HG03439 (cell line): ENCODE measurements at regions not wholly inside any gene's neighbourhood (a gene's known extent, or its start where the extent isn't known, plus 50 kb on each side); places are given as distances from the start of the nearest gene placed in this dataset.

ENCODE experiments used
- ATAC-seq: cut with Tn5 transposase; IDR thresholded peaks from one replicate; pipeline ENCODE4 v1.9.1; 2021; ENCODE audit warnings: mild to moderate bottlenecking, moderate library complexity; ENCODE audit not compliant: unreplicated experiment

DNA sequence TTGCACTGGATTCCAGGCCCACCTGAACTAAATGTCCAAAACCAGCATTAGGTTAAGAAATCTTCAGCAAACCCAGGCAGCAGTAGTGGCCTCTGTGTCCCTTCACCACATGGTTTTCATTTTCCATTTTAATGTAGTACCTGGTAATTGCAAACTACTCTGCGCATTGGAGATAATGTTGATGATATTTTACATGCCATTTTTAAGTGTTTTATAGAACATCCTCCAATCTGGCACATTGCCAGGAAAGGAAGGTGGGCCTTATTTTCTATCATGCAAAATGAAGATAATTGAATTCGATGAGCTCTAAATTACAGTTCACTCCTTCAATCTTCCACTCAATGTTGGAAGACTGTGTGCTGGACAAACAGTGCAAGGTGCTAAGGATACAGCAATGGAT lies 89.5 kb downstream of the ZC3H11B start:
- ATAC-seq, result no peak

DNA sequence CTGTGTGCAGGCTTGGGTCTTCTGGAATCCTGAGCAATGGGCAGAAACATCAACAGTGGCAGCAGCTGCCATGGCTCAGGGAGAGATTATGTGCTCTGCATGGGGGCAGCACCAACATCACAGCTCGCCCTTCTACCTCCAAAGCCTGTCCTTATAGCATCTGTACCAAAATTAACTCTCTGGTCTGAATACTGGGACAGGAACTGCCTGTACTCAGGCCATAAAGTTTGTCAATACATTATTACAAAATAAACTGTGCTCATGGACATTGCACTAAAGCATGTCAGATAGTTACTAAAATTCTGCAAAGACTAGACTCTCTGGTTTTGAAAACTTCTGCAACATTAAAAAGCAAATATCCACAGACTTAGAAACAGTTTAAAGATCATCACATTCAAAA lies 91.6 kb downstream of the ZC3H11B start:
- ATAC-seq, result no peak

GRCh38 chr1:219520241-219520640 lies 92.7 kb downstream of the ZC3H11B start:
- no peak for ATAC-seq

DNA sequence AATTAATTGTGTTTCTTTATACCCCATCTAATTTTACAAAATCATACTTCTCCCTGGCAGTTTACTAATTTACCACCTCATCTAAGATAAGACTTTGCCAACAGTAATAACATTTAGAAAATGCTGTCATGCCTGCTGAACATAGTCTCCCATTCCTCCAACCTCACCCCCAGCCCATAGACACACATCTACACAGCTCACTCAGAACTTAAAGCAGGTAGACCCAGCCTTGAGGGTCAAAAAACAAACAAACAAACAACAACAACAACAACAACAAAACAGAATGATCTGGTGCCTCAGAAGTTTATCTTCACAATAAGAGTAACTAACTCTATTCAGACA lies 94.0 kb downstream of the ZC3H11B start:
- no peak for ATAC-seq

DNA sequence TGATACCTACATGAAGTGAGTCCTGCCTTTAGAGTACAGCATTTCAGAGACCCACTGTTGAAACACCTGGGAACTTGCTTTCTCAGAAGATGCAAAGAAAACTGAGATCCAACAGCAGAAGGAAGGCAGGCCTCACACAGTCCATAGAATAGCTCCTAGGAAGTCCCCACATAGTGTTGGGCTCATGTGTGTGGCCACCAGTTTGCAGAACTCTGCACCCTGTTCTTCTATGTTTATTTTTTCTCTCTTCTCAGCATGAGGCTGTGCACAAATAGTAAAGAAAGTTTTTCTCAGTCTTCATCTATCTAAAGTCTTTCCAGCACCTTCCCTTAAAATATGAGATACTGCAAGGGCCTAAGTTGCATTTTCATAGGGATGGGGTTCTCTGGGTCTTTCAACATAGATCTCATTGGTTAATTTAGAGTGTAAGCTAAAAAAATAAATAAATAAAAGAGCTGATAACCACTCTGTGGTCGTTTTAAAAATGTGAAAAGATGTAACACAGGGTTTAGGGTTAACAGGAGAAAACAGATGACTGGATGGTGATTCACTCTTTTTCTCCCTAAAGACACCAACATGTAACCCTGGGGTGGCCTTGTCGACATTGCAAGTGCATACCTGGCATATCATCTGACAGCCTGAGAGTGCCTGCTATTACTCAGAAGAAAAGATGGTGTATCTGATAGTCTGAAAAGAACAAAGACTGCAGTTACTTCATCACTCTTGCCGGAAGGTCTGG lies 94.6 kb downstream of the ZC3H11B start:
- ATAC-seq, result no peak

DNA sequence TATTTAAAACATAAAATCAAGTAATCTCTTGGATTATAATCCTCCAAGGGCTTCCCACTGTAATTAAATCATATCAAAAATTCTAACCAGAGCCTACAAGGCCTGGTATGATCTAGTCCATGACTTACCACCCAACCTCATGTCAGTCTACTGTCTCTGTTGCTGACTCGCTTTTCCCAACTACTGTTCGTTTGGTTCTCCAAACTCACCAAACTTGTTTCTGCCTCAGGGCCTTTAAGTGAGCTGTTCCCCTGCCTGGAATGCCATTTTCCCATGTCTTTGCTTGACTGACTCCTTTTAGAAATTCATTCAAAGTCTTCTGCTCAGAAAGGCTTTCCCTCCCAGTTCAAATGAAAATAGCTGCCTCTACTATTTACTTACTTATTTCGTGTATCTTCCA lies 95.9 kb downstream of the ZC3H11B start:
- no peak for ATAC-seq

GRCh38 chr1:219514728-219515127 lies 98.2 kb downstream of the ZC3H11B start:
- no peak for ATAC-seq

- no peak for ATAC-seq
Measured at GRCh38 chr1:219507437-219507836, 105.5 kb downstream of the ZC3H11B start.

DNA sequence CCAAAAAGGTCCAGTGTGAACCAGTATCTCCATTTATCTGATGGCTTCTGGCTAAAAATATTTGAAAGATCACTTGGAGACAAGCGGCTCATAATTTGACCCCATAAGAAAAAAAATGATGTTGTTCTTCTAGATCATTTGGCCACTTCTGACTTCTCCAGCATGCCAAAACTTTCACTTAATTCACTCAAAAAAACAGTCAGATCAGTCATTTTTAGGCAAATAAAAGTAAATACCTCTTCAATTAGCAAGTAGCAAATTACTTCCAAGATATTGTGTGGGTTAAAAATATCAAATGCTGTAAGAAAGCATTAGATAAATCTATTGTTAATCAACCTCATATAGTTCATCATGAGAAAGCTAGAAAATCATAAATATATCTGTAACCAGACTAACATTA lies 106.0 kb downstream of the ZC3H11B start:
- ATAC-seq, result no peak

DNA sequence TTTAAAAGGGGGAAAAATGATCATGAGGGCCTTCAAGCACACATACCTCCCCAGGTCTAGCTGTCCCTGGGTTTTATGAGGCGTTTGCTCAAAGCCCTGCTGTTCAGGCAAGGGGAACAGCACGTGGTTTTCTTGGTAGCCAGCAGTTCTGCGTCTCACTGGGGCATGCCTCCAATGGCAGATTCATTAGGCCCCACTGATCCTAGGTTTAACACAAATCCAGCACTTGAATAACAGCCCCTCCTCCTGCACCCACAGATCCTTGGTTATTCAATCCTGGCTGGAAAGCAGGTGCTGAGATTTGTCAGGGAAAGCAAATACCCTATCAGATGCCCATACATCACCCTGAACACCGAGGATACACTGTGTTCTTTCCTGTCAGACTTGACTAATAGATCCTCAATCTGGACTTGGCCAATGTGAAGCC lies 106.4 kb downstream of the ZC3H11B start:
- no peak for ATAC-seq

DNA sequence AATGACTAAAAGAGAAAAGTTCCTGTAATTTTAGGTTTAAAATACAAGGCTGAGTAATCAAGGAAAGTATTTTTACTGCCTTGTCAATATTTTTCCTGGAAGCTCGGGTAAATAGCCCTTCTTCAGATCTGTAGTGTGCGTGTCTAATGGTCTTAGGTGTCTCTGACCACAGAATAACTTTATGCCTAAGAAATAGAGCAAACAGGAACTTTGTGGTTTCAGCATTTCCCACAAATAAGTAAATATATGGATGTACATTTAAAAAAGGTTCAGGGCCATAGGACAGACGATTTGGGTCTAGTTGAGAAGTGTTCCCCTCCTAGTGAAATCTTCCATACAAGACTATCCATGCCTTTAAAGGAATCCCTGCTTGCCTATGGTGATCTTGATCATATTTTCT lies 107.0 kb downstream of the ZC3H11B start:
- no peak for ATAC-seq

DNA sequence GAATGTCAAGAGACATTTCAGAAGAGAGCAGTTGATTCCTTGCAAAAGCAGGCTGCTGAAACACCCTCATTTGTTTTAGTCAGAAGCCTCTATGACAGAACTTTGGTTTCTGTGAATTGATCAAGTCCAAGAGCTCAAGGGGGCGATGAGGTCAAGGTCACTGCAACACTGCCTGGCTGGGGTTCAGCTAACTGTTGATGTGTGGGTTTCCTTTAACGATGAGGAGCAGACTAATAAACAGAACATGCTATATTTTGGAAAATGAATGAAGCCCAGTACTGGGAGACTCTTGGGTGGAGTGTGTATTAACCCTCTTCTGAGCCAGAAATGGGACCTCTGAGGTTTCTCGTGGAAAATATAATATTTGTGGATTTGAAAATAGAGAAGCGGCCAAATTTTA lies 109.3 kb downstream of the ZC3H11B start:
- ATAC-seq, result no peak

DNA sequence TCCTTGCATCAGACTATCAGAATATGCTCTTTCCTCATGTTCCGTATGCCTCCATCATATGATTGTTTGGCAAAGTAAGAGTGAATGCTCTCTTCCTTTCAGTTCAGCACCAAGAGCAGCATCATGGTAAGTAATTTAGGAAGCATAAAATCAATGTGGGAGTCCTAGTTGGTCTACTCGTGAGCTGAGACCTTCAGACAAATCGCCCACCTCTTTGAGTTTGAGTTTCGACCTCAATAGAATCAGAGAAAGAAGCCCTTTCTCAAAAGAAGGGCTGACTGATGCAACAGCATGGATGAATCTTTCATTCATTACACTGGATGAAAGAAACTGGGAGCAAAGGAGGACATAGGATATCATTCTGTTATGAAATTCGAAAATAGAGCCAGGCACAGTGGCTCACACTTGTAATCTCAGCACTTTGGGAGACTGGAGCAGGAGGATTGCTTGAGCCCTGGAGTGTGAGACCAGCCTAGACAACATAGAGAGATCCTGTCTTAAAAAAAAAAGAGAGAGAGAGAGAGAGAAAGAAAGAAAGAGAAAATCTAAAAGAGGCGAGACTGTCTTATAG lies 112.5 kb downstream of the ZC3H11B start:
- no peak for ATAC-seq

DNA sequence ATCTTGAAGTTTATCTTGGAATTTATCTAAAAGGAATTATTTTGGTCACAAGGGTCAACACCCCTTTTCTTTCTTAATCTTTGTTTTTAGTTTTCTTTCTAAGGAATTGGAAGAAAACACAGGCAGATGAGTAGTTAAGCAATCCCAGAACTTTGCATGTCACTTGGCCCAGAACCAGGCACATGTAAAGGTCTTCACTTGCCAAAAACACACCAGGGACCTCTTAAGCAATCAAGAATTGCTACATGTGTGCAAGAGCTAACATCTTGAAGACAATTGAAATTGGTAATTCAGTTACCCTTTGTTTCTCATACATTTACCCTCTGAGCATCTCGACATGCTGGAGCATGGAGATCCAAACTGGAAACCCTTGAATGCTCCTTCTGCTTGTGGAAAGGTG lies 114.2 kb downstream of the ZC3H11B start:
- ATAC-seq, result no peak

GRCh38 chr1:219495737-219496408 lies 117.0 kb downstream of the ZC3H11B start:
- ATAC-seq, result no peak

- ATAC-seq, result no peak
Measured at GRCh38 chr1:219492717-219493116, 120.2 kb downstream of the ZC3H11B start.

GRCh38 chr1:219490566-219490965 lies 122.3 kb downstream of the ZC3H11B start:
- no peak for ATAC-seq

GRCh38 chr1:219489636-219490035 lies 123.3 kb downstream of the ZC3H11B start:
- ATAC-seq, result no peak

DNA sequence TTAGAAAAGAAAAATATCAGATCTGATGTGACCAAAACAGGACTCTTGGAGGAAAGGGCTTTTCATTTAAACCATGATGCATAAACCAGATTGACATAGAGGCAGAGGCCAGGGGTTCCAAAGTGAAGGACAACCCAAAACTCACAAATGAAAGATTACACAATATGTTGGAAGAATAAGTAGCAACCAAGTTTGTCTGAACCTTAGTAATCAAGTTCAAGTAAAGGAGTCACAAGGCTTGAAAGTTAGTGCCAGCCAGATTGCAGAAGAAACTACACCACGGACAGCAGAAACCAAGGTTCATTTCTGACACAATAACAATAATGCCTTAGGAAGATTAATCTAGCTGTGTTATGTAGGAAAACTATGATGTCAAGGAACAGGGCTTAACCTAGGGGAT lies 124.6 kb downstream of the ZC3H11B start:
- ATAC-seq, result no peak

DNA sequence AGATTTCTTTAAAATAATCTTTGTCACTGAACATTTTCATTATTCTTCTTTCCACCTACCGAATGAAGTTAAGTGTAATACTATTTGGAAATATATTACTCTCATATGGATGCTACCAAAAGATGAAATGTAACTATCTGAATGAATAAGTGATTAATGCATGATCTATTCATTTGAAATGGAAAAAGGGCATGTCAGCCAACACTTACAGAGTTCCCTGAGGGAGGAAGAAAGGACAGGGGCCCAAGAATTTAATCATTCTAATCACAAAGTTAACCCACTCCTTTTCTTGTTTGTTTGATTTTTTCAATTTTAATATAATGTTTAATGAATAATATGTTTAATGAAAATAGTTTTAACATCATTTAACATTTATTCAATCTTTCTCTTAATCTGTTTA lies 129.4 kb downstream of the ZC3H11B start:
- no peak for ATAC-seq

DNA sequence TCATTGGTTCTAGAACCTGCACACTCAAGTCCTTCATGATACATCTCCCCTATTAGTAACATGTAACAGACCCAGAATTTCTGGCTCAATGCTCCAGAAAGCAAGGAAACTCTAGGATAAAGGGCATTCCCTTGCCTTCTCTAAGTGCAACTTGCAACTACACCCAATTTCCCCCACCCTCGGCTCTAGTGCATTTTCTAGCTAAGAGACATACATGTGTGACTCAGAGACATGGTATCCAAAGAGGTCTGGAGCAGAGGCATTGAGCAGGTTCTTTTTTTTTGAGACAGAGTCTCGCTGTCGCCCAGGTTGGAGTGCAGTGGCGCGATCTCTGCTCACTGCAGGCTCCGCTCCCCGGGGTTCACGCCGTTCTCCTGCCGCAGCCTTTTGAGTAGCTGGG lies 132.9 kb downstream of the ZC3H11B start:
- no peak for ATAC-seq

DNA sequence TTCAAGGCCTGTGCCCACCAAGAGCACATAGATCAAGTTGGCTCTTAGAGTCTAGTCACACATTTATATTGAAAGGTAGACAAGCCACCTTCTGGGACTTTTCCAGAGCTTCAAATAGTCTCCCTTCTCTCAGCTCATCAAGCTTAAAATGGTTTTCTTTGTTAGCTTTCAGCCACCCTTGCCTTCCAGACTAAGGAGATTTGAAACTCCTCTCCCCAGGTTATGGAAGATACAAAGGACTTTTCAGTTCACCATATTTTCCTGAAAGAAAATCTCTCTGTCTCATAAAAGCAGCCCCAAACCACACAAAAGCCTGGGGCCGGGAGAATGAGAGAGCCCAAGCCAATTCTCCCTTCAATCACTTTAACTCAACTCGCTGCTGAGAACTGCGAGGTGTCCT lies 134.1 kb downstream of the ZC3H11B start:
- no peak for ATAC-seq
